ENCODE measurements at regions not wholly inside any gene's neighbourhood (a gene's known extent, or its start where the extent isn't known, plus 50 kb on each side); places are given as distances from the start of the nearest gene placed in this dataset.

DNA sequence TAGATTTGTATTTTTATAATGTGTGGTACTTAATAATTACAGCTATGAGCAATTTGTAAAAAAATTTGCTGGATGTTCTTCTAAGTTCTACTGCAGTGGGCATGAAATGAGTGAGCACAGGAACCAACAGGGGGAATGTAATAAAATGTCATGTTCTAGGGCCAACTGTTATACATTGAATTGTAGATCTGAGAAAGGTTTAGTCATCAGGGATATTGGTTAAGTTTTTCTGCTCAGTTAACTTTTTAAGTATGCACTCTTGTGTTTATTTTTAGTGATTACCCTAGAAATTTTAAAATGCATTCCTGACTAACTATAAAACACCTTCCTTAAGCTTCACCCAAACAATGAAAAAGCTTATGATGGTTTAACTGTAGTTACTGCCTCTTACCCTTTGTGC is 101.8 kb downstream of the CAND1 start:
- no peak for DNase-seq

DNA sequence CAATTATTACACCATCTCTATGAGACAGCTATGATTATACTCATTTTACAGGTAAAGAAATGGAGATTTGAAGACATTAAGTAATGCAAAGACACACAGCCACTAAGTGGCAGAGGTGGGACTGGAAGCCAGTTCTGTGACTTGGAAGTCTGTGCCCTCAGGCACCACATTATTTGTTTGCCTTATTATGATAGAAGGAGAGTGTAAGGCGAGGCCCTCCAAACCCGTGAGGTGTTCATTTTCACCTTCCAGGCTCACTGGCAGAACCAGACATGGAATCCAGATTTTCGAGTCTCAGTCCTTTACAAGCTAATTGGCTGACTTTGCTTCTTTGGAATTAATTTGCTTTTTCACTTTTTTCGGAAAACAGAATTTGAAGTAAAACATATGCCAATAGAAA is 107.9 kb downstream of the CAND1 start:
- no peak for DNase-seq

DNA sequence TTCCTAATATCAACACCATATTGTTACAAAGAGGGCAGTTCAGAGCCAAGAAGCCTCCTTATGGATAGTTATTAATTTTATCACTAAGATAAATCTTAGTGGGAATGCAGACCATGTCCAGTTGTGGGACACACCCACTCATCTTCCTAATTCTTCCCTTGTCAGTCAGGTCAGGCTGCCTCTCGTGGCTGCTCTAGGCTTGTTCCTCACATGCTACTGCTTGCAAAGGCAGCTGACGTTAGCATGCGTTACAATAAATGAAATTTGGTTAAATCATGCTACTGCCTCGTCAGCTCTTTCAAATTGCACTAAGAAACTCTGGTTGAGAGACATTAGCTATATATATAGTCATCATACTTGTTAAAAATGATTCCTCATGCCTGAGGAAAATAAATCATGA is 108.4 kb downstream of the CAND1 start:
- no peak for DNase-seq

DNA sequence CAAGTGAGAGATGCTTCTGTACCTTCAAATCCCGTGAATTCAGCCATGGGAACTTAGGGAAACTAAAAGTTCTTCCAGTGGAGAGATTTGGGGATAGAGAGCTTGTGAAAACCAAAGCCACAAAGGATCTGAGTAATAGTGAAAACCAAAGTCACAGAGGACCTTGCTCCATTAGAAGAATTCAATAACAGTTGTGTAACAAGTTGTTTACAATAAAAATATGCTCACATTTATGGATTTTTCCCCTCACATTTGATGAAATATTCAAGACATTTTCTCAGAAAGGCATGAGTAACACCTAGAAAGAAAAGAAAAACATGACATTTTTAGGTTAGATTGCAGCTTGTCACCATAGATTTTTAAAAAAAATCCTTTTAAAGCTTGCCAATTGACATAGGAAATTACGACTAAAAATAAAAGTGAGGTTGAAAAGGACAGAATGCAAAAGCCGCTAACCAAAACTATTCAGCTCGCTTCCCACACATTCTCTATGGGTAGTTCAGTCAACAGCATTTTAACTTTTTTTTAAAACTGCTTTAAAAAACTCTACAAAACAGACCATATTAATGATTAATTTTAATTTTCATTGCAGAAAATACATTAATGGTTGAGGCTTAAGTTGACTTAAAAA is 113.2 kb downstream of the CAND1 start:
- DNase-seq: no peak

DNA sequence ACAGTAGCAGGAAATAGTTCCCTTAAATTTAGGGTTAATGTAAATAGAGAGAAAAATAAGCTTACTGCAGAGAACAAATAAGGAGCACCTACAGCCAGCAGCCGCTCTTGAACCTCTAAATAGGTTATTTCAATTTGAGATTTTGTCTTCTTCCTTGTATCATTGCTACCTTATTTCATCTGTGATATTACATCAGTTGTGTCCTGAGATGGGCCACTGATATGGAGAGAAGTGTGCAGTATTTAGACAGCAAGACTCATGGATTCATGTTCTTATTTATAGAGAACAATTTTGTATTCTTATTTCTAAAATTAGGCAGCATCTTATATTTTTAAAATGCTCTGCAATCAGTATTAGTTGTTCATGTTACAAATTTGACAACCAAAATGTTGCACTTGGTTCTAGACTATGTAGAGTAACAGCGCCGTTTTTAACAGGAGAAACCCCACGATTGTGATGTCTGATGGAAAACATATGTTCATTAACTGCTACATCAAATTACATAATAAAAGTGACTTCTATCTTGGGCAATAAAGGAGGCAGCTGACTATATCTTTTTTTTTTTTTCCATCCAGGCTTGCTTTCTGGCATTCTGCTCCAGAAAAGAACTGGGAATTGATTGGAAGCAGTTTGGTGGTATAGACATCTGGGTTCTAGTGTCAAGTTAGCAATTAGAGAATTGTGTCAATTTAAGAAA is 117.9 kb downstream of the CAND1 start:
- no peak for DNase-seq

DNA sequence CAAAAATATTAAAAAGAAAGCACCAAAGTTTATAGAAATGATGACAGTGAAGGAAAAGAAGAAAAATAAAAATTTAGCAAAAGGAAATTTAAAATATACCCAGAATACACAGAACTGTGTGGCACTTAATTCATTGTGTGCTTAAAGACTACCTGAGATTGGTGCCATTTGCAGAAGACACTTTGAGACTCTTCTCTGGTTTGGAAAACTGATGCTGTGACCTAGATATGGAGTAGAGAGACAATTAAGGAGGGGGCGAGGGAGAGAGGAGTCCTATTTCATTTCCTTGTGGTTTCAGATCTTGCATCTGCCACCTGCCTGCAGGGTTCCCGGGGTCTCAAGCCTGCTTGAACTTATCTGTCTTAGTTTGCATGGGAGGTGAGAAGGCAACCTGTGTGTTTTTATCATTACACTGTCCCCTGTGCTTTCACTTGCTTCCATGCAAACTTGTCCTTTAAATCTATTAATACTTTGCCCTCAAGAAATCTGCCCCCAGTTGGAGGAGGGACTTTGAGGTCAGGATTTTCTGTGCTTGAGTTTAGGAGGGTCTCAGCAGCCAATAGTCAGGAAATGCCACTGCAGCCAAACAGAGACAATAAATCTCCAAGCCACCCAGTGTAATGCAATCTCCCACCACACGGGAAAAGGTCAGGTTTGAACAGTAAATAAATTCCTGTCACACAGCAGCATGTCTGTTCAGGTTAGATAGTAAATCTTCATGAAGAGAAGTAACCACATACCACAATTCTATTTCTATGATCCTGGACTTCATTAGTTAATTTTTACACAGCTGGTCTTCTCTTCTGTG is 119.4 kb downstream of the CAND1 start:
- DNase-seq: no peak

DNA sequence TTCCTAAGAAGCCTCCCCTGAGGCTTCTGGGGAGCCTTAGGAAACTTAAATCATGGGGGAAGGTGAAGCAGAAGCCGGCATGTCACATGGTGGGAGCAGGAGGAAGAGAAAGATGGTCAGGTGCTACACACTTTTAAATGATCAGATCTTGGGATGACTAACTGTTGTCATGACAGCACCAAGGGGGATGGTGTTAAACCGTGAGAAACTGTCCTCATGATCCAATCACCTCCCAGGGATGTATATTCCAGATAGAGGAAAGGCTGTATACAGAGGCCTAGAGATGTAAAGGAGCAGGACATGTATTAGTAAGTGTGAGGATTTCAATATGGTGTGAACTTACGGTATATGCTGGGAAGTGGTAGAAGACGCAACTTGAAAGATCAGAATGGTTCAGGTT is 121.1 kb downstream of the CAND1 start:
- DNase-seq: no peak

DNA sequence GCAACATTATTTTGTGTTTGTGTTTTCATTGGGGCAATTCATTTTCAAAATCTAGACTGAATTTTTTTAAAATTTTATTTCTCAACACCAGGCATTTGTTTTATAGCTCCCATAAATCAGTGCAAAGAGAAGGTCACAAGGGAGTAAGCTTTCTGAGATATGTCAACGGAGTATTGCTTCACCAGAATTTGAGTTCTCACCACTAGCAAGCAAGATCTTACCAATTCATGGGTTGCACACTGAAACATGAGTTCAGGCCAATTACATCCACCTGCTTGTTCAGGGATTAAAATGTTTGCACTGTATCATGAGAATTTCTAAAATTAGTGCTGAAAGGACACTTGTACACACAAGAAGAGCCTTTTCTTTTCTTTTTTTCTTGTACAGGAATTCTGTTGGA is 121.9 kb downstream of the CAND1 start:
- DNase-seq: no peak

DNA sequence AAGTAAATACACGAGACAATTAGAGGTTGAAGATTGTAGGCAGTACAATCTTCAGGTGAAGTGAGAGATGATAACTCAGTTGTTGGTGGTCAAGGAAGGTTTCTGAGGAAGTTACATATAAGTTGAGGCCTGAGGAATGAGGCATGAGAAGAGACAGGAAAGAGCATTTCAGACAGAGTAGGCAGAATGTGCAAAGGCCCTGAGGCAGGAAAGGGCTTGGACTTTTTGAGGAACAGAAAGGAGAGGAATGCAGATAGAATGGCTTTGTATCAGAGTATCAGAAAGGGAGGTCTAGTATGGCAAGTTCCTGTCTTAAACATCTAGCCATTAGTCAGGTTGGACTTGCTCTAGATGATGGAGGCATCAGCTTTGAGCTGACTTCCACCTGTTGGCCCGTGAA is 122.5 kb downstream of the CAND1 start:
- no peak for DNase-seq

DNA sequence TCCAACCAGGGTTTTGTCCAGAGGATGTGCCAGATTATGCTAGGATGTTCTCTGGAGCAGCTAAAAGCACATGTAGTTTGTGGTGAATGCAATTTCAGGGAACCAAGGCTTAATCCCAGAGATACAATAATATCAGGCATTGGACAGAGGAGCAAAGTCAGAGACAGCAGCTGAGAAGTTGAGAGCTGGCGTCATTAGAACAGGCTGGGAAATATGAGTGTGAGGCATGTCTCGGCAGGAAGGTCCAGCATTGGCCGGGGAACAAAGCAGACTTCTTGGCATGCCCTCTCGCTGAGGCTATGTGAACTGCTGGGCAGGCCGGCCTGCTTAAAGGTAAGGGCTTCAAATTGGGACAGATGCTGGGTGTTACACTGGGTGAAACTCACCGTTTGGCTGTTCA is 125.4 kb downstream of the CAND1 start:
- DNase-seq: no peak

DNA sequence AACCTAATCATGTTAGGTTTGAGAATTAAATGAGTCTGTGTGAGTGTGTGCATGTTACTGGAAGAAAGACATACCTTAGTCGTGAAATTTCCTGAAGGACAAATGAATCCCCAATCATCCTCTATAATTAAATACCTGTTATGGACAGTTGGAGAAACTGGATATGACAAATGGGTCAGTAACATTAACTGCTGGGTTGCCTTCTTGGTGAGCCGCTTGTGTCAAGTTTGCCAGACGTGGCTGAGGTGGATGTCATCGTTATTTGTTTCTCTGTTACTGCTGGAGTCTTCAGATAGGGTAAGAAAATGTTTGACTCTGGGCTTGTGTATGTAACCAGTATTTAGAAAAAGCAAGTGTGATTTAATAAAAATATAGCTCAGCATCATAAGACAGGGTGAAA is 131.6 kb downstream of the CAND1 start:
- DNase-seq: no peak

DNA sequence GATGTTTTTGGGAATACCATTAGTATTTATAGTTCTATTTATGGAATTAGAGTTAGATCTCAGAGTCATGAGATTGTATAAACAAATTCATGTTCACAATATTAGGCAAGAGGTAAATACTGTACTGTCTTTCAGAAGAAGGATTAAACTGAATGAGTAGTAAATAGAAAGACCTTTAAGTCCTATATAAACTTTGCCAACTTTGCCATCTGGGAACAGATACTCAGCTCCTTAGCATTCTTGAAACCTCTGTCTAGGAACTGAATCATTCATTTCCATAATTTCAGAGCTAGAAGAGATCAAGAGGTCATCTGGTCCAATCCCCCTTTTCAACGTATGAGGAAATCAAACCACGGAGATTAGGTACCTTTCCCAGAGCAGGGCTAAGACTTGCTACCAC is 141.1 kb downstream of the CAND1 start:
- DNase-seq: no peak

DNA sequence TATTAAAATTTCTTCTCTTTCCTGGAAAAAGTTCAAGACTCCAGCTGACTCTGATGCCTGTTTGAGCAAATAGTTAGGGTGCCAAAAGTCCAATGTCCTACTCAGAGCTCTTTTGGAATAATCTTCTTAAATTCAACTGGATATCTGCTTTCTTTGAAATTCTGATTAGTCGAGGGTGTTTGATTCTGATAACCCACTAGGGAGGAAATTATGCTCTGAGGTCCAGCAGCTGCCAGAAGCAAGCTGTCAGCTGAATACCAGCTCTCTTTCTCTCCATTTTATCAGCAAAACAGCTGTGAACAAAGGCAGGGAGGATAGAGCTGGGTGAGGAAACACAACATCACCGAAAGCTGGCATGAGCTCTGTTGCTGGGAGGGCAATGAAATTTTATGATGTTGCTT is 141.5 kb downstream of the CAND1 start:
- DNase-seq: no peak

DNA sequence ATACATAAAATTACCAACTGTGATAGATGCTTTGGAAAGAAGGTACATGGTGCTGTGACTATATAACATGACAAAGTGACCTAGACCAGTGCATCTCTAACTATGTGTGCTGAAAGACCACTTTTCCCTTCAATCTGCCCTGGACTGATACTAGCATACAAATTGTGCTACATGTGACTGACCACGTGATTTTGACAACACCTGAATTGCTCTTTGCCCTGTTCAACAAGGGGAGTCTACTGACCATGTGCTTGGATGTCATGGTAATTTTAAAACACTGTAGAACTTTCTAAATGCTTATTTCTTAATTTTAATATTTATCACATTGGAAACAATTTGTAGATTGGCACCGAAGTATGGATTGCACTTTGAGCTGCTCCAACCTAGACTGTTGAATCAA is 142.4 kb downstream of the CAND1 start:
- DNase-seq: no peak

DNA sequence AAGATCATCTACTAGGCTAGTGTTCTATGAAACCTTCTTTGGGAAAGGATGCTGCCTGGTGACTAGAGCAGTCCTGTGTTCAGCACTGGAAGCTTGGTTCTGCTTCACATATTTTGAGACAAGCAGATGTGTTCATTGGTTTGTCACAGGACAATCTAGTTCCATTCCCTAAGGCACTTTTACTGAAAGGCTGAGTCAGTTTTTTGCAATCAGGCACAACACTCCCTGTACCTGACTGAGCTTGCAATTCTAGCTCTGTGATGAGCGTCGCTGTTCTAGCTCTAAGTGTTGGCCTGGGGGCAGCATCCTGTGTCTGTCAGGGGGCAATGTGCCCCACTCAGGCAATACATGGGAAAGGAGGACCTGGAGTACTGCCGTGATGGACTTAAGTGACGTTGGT is 144.4 kb downstream of the CAND1 start:
- no peak for DNase-seq

DNA sequence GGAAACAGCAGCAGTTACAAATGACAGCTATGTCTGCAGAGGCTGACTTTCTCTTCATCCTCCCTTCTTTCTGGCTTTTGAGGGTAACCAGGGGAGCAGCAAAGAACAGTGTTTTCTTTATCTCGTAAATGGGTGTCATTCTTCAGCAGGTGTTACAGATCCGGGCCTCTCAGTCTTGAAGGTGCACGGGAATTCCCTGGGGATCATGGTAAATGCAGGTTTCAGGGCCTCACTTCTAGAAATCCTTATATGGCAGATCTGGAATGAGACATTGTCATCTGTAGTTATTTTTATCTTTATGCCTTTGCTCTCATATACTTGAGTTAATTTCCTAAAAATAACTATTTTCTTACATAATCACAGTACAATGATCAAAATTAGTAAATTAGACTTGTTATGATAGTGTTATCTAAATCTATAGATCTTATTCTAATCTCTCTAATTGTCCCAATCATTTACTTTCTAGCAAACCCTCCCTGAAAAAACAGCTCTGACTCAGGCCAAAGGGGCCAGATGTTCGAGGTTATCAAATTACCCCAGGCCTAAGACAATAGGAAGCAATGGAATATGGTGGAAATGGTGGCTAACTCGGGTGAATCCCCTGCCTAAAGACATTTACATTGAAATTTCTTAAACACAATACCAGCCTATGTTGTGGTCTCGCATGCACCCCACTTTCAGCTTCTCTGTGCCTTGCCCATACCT is 145.0 kb downstream of the CAND1 start:
- no peak for DNase-seq

DNA sequence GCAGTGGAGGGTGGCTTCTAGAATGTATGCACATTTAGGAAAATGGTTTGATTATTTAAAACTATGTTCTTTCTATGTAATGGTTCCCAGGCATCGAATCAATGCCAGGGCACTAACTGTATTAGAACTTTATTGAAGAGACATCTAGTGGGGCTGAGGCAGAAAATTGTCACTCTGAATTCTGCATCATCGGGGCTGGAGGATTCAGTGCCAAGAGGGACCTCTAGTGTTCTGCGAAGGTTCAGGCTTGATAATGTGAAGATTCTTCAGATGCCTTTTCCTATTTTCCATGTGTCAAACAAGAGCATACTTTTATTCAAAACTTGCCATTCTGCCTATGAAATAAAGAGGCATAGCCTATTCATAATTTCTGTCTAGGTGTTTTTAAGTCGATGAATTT is 146.3 kb downstream of the CAND1 start:
- peak; percentile 3 for DNase-seq

DNA sequence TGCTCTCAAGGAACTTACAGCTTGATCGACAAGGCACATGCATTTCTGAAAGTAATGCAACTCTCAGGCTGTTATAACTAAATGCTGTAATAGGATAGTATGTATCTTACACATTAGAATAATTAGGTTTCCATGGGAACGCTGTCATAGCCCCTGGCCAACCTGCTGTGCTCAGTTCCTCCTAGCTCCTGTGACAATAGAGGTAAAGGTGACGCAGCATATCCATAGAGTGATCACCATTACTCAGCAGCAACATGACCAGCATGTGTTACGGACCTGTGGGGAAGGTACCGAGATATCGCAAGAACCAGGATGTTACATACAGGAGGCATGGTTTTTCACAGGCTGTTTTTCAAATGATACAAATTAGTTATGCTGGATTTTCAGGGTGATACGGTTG is 150.7 kb downstream of the CAND1 start:
- no peak for DNase-seq

DNA sequence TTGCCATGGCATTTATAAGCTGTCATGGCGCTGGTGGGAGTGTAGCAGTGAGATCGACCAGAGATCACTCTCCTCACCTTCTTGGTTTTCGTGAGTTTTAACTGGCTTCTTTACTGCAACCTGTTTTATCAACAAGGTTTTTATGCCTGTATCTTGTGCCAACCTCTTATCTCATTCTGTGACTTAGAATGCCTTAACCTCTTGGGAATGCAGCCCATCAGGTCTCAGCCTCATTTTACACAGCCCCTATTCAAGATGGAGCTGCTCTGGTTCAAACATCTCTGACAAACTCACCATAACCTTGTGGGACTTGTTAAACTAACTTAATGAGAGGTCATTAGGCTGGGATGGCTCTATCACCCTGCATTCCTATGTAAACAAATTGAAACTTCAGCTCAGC is 151.3 kb downstream of the CAND1 start:
- DNase-seq: no peak

DNA sequence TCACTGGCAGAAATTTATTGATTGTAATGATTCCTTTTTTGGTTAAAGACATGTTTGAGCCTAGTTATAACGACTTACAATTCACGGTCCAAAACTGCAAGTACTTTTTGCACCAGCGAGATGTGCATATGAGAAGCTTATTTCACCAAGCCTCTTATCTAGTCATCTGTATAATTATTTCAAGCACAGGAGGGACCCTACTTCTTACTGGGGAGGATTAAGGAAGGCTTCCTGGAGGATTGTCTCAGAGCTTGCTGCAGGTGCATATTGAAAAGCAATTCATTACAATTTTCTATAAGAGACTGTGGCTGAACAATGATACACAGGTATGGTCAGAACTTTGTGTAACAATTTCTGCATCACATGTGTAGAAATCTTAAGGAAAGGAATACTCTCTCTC is 152.9 kb downstream of the CAND1 start:
- DNase-seq: no peak

DNA sequence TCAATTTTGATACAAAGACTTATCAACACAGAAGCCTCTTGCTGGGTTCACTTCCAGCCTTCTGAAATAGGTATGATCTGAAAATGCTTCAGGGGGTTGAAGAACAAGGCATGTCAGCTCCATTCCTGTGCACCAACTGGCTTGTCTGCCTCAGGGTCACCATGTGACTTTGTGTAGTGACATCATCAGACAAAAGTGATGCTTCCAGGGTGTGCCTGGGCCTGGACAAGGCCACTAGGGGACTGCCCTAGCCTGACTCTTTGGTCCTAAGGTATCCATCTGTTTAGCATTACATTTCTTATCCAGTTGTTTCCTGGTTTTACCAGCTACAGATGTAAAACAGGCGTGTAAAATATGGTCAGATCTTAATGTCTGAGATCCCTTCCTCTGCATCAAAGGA is 155.6 kb downstream of the CAND1 start:
- no peak for DNase-seq

DNA sequence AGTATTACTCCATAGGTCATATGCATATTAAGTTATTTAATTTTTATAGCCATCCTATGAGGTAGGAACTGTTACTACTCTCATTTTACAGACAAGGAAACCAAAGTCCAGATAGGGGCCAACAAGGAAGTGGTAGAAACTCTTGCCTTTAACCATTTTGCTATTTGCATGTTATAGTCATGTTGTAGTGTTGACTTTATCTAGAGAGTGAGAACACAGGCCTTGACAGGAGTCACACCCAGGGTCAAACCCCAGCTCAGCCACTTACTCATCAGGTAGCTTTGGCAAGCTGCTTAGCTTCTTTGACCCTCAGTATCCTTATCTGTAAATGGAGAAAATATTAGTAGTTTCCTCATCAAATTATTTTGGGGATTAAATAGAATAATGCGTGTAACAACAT is 156.2 kb downstream of the CAND1 start:
- no peak for DNase-seq

DNA sequence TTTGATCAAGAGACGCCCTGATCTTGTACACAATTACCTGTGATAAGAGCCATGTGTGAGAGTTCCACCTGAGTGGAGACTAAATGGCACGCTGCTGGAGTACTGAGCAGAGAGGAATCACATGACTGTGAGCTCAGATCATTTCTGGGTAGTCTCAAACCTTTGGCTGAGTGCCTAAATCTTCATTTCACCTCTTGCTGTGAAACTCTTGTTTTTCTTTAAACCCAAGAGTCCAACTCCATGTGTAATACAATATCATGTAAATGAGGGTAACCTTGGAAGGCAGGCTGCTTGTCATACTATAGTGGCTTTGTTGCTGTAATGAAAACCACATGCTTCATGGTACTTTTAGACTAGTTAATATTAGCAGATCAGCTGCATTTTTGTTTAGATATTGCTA is 156.9 kb downstream of the CAND1 start:
- no peak for DNase-seq

DNA sequence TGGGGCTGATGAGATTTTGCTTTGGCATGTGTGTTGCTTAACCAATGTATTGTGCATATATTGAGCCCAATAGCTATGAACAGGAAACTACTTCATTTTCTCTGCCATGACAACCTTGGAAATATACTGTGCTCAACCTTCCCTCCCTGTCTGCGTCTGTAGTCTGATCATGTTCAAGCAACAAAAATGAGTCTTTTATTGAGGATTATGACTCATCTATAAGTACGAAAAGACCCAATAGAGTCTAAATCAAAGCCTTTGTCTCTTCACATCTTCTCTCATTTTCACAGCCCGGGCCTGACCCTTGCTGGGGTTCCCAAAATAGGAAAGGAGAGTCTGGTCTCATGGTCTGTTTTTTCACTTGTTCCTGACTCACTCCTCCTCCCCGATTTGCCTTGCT is 158.2 kb downstream of the CAND1 start:
- DNase-seq: no peak
